SU-DHL-6 (cell line): ENCODE measurements at regions not wholly inside any gene's neighbourhood (a gene's known extent, or its start where the extent isn't known, plus 50 kb on each side); places are given as distances from the start of the nearest gene placed in this dataset.
"Not testable (repeated sequence)": the region's sequence is repeated elsewhere in the genome, so short reads cannot be mapped to it uniquely, and the experiment has no call there.

Source experiments
- H2AFZ ChIP-seq: fragments of 200-600 bp; sonication (generic); 2 replicates; pipeline ENCODE4 v1.6.1; 2014; ENCODE audit warnings: low read depth, mild to moderate bottlenecking, moderate library complexity, mixed read lengths, antibody characterized with exemption, low read length; ENCODE audit not compliant: severe bottlenecking
- H3F3A ChIP-seq: fragments of 200-600 bp; shearing (Covaris generic); 2 replicates; pipeline ENCODE4 v1.6.0; 2016; ENCODE audit warnings: antibody characterized with exemption, mild to moderate bottlenecking; ENCODE audit not compliant: insufficient read depth
- H3K27ac ChIP-seq: fragments of 200-600 bp; sonication (generic); 2 replicates; pipeline ENCODE4 v1.5.1; 2016; ENCODE audit warnings: low read depth, mild to moderate bottlenecking, low read length, moderate library complexity, mixed read lengths
- H3K27me3 ChIP-seq: fragments of 200-600 bp; sonication (generic), shearing (Covaris generic); 2 replicates; pipeline ENCODE4 v1.6.0; 2014; ENCODE audit warnings: mild to moderate bottlenecking, low read length
- H3K36me3 ChIP-seq: fragments of 200-600 bp; sonication (generic); 2 replicates; pipeline ENCODE4 v1.6.1; 2014; ENCODE audit warnings: mild to moderate bottlenecking, low read length, mixed read lengths
- H3K4me2 ChIP-seq: fragments of 300-600, 200-600 bp; shearing (Covaris generic), sonication (generic); 2 replicates; pipeline ENCODE4 v1.6.0; 2014; ENCODE audit warnings: low read length, low read depth, mild to moderate bottlenecking; ENCODE audit not compliant: poor library complexity, severe bottlenecking
- H3K4me3 ChIP-seq: fragments of 200-600 bp; sonication (generic); 2 replicates; pipeline ENCODE4 v1.5.1; 2014; ENCODE audit warnings: antibody characterized with exemption, low read length, mild to moderate bottlenecking, mixed read lengths; ENCODE audit not compliant: insufficient read depth, poor library complexity, severe bottlenecking
- H3K79me2 ChIP-seq: fragments of 200-600 bp; sonication (generic); 2 replicates; pipeline ENCODE4 v1.6.1; 2014; ENCODE audit warnings: mild to moderate bottlenecking, low read length, moderate library complexity; ENCODE audit not compliant: insufficient read depth
- H3K9ac ChIP-seq: fragments of 200-600 bp; sonication (generic); 2 replicates; pipeline ENCODE4 v1.7.0; 2014; ENCODE audit warnings: mild to moderate bottlenecking, low read length
- H3K9me2 ChIP-seq: fragments of 200-600 bp; sonication (generic); replicated peaks from 2 replicates; pipeline ENCODE4 v1.6.1; 2014; ENCODE audit warnings: low read length; ENCODE audit not compliant: insufficient read depth
- H3K9me3 ChIP-seq: fragments of 200-600 bp; sonication (generic); 2 replicates; pipeline ENCODE4 v1.6.1; 2014; ENCODE audit warnings: low read length, mixed read lengths; ENCODE audit not compliant: insufficient read depth
- H4K20me1 ChIP-seq: fragments of 200-600 bp; sonication (generic); 2 replicates; pipeline ENCODE4 v1.6.1; 2014; ENCODE audit warnings: low read depth, mild to moderate bottlenecking, antibody characterized with exemption, low read length, moderate library complexity, mixed read lengths
- CTCF ChIP-seq: fragments of 200-600 bp; sonication (generic); IDR thresholded peaks from one replicate; pipeline ENCODE4 v1.5.1; 2017; ENCODE audit warnings: antibody characterized with exemption, mild to moderate bottlenecking, low read length, moderate library complexity; ENCODE audit not compliant: insufficient read depth, poor library complexity, severe bottlenecking
- EZH2phosphoT487 ChIP-seq: fragments of 200-600 bp; sonication (generic), shearing (Covaris generic); conservative IDR thresholded peaks from 2 replicates; pipeline ENCODE4 v1.6.1; 2018; ENCODE audit warnings: mild to moderate bottlenecking, antibody characterized with exemption, low read length, moderate library complexity, mixed read lengths

GRCh38 chr10:15426558-15426957, 55.5 kb upstream of the FAM171A1 start:
- no peaks in the 10 kb centered on the region for H4K20me1 ChIP-seq
- H3K9me3 ChIP-seq: no peaks in the 10 kb centered on the region
- no peak overlapping the region for H3K4me2 ChIP-seq
- no peaks in the 10 kb centered on the region for H3K36me3 ChIP-seq
- H3K9ac ChIP-seq: no peak overlapping the region
- H3K9me2 ChIP-seq: no peaks in the 10 kb centered on the region
- H3K27me3 ChIP-seq: no peaks in the 10 kb centered on the region
- no peak overlapping the region for H2AFZ ChIP-seq
- no peak overlapping the region for H3K4me3 ChIP-seq
- no peaks in the 10 kb centered on the region for H3K79me2 ChIP-seq
- TF ChIP-seq CTCF (no peak), EZH2phosphoT487 (no peak)
- no peaks in the 10 kb centered on the region for H3F3A ChIP-seq
- no peak overlapping the region for H3K27ac ChIP-seq

DNA sequence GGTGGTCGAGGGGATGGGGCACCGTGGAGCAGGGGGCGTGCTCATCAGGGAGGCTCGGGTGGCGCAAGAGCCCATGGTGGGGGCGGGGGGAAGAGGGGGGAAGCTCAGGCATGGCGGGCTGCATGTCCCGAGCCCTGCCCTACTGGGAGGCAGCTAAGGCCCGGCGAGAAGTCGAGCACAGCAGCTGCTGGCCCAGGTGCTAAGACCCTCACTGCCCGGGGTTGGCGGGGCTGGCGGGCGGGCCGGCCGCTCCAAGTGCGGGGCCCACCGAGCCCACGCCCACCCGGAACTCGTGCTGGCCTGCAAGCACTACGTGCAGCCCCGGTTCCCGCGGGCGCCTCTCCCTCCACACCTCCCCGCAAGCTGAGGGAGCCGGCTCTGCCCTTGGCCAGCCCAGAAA, 55.0 kb upstream of the FAM171A1 start:
- H3K4me3 ChIP-seq: no peak overlapping the region
- no peaks in the 10 kb centered on the region for H4K20me1 ChIP-seq
- H3K27ac ChIP-seq: no peak overlapping the region

GRCh38 chr10:15421875-15422274, 50.8 kb upstream of the FAM171A1 start:
- H3K4me2 ChIP-seq, H3F3A ChIP-seq, H3K4me3 ChIP-seq, H3K27me3 ChIP-seq, H3K9me2 ChIP-seq, H2AFZ ChIP-seq, H4K20me1 ChIP-seq, H3K9ac ChIP-seq, H3K36me3 ChIP-seq, H3K79me2 ChIP-seq, H3K27ac ChIP-seq, H3K9me3 ChIP-seq: not testable (repeated sequence)

More for the DNA sequence above, 55.0 kb upstream of the FAM171A1 start:
- Histone ChIP-seq H3K9me3 (no peaks in the 10 kb centered on the region), H3K36me3 (no peaks in the 10 kb centered on the region), H2AFZ (no peak overlapping the region), H3F3A (no peaks in the 10 kb centered on the region), H3K27me3 (no peaks in the 10 kb centered on the region), H3K4me2 (no peak overlapping the region), H3K9ac (no peak overlapping the region), H3K9me2 (no peaks in the 10 kb centered on the region), H3K79me2 (no peaks in the 10 kb centered on the region)
- TF ChIP-seq CTCF (no peak), EZH2phosphoT487 (no peak)
